ENCODE measurements at regions not wholly inside any gene's neighbourhood (a gene's known extent, or its start where the extent isn't known, plus 50 kb on each side); places are given as distances from the start of the nearest gene placed in this dataset.

GRCh38 chr12:41932470-41932991 lies 212.1 kb downstream of the GXYLT1 start:
- DNase-seq (ENCODE audit: low read depth), result peak; percentile 57

- no peak for DNase-seq (ENCODE audit: low read depth)
Observed at GRCh38 chr12:41930866-41931437, 213.7 kb downstream of the GXYLT1 start.

DNA sequence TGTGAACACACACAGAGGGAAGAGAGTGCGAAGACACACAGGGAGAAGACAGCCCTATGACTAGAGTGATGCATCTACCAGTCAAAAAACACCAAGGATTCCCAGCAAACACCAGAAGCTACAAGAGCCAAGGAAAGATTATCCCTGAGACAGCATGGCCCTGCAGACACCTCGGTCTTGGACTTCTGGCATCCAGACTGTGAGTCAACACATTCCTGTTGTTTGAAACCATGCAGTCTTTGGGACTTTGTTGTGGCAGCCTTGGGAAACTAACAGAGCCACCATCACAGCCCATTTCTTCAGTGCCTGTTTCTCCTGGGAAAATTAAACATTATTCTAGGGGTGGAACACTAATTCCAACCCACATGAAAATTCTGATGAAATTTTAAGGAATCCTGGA lies 220.6 kb downstream of the GXYLT1 start:
- DNase-seq (ENCODE audit: low read depth), result peak; percentile 30

DNA sequence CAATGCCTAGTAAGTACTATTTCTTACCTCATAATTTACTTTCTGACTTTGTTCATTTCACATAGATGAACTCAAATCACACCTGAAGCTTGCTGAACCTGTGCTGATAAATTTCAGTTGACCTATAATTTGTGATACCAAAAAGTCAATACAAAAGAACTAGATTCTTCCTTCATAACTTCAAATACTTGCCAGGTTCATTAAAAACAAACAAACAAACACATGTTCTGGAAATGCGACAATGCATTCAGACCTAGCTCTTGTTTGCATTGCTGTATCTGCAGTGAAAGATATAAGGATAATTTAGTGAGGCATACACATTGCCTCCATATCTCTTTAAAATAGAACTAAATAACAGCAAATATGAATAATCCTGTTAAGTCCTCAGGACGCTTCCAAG lies 221.3 kb downstream of the GXYLT1 start:
- no peak for DNase-seq (ENCODE audit: low read depth)

GRCh38 chr12:41920355-41920754 lies 224.3 kb downstream of the GXYLT1 start:
- no peak for DNase-seq (ENCODE audit: low read depth)

DNA sequence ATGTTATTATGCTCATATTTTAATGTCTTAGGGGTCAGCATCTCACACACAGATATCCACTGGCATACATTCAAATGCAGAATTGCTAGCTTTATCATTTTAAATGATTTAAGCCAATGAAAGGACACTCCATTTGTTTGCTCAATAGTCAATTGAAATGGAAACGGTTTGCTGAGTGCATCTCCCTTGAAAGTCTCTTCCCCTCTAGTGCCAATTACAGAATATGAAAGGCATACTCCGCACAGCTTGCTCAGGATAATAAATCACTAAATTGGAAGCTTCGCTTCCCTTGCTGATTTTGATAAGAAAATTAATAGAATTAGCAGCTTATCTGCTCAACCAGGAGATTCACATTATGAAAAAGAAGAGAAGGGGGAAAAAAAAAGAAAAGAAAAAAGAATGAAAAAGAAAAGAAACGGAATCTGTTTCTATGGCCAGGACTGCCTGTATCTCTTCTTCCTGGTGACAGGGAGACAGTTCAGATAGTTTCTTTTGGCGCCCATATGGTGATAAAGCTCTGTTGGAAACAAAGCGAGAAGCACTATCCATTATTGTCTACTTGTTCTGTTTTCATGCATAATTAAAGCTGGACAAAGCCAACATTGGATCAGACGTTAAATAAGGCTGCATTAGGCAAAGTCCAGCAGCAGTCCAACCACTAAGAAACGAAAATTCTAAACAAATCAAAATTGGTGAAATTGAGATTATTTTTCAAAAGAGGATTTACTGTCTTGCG lies 225.0 kb downstream of the GXYLT1 start:
- DNase-seq (ENCODE audit: low read depth), result no peak

- DNase-seq (ENCODE audit: low read depth), result no peak
Observed at GRCh38 chr12:41919048-41919447, 225.6 kb downstream of the GXYLT1 start.

- DNase-seq (ENCODE audit: low read depth), result peak; percentile 22
Observed at GRCh38 chr12:41917938-41918341, 226.7 kb downstream of the GXYLT1 start.

GRCh38 chr12:41917181-41917580 lies 227.5 kb downstream of the GXYLT1 start:
- no peak for DNase-seq (ENCODE audit: low read depth)

DNA sequence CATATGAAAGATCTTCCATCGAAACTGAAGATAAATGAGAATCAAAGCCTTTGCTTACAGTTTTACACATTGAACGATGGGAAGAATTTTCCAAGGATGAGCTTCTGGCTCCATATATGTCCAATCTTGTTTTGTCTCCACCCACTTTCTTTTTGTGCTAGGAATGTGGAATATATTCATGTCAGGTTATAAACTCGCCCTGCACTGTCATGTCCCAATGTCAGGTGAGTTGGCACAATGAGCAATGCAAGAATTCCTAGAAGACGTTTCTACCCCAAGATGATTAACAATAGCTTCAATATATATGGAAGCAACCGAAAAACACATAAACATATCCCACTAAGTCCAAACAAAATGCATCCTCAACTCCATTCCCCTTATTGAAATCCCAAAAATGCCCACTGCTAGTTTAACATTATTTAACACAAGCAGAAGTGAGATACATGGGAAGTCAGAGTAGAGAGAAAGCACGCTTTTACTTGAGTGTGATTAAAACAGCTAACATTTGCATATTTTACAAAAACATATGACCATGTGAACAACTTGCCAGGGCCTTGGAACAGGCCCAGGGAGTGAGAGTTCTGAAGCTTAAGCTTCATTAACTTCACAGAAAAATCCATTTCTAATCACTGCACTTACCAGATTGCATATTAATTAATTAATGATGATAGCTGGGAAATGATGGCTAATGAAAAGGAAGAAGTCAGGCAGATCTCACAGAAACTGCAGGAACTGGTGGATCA lies 233.9 kb downstream of the GXYLT1 start:
- peak; percentile 6 for DNase-seq (ENCODE audit: low read depth)

- no peak for DNase-seq (ENCODE audit: low read depth)
Observed at GRCh38 chr12:41908206-41908605, 236.5 kb downstream of the GXYLT1 start.

DNA sequence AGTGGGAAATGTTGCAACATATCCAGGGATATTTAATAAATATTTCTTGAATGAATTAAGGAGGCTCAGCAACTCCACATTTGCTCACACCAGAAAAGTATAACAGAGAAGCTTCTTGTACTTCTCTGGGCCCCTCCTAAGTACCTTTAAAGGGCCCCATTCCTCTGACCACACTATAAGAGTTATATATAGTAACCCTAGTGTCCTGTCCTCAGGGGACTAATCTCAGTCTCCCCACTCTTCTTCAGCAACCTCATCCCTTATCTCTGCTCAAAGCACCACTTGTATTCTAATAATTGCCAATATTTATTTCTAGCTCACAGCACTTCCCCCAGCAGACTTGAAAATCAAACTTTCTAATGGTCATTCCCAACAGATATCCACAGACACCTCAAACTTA lies 237.1 kb downstream of the GXYLT1 start:
- no peak for DNase-seq (ENCODE audit: low read depth)

DNA sequence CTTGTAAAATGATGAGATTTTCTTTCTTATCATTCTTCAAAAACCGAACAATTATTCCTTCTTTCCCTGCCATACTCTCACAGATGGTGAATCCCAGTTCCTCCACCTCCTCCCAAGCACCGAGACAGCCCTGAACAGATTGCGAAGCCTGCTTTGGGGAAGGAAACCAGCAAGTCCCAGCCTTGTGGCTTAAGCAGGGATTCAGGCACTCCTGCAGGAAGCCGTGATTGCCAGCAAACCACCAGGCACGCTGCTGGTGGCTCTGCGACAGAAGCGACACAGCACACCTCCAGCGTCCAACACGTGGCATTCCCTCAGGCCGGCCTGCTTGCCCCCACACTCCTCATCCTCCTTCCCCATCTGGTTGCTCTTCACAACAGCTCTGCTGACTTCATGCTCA lies 237.7 kb downstream of the GXYLT1 start:
- no peak for DNase-seq (ENCODE audit: low read depth)

DNA sequence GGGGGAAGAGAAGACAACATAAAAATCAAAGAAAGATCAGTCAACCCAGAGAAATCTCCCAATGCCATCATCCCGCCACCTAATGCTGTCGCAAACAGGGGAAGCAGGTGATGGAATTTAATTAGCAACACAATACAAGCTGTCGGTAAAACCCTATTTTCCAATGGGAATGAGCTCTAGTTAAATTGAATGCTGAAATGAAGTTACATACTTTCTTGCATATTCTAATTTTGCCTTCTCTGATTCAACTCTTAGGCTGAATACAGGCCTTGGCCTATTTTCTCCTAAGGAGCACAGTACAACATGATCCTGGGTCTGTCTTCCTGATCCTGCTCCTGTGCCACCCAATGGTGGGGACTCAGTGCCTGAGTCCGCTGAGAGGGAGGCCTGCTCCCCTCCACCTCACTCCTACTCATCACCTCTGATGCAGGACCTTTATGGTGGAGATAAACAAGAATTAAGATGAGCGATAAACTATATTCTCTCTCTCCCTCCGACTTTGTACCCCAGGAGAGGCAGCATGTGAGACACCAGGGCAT lies 238.8 kb downstream of the GXYLT1 start:
- DNase-seq (ENCODE audit: low read depth), result no peak

GRCh38 chr12:41905073-41905758 lies 239.5 kb downstream of the GXYLT1 start:
- peak; percentile 26 for DNase-seq (ENCODE audit: low read depth)

GRCh38 chr12:41904041-41904440 lies 240.6 kb downstream of the GXYLT1 start:
- DNase-seq (ENCODE audit: low read depth), result no peak

DNA sequence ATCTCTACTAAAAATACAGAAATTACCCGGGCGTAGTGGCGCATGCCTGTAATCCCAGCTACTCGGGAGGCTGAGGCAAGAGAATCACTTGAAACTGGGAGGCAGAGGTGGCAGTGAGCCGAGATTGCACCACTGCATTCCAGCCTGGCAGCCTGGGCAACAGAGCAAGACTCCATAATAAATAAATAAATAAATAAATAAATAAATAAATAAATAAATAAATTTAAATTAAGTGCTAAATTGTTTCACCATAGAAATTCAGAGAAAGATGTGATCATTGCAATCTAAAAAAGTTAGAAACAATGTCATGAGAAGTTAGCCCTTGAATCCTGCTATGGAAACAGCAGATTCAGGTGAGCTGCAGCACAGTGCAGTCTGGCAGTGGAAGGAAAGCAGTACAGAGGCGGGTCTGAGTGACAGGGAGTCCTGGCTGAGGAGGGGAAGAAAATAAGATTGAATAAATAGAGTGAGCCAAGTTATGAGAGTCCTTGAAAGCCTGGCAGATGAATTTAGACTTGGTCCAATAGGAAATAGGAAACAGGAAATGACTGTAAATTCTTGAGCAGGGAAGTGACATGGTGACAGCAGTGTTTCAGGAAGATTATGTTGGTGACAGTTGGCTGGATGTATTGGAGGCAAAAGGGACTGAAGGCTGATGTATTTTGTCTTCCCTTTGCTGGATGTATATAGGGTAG lies 241.5 kb downstream of the GXYLT1 start:
- no peak for DNase-seq (ENCODE audit: low read depth)

DNA sequence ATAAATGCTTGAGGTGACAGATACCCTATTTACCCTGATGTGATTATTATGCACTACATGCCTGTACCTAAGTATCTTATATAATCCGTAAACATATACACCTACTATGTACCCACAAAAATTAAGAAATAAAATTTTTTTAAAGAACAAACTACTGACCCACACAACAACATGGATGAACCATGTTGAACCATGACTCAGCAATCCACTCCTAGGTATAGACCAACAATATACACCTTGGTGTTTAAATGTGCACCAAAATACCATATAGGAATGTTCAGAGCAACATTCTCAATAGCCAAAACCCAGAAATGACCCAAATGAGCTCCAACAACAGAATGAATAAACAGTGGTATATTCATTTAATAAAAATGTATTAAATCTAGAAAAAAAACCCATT lies 245.1 kb downstream of the GXYLT1 start:
- no peak for DNase-seq (ENCODE audit: low read depth)

DNA sequence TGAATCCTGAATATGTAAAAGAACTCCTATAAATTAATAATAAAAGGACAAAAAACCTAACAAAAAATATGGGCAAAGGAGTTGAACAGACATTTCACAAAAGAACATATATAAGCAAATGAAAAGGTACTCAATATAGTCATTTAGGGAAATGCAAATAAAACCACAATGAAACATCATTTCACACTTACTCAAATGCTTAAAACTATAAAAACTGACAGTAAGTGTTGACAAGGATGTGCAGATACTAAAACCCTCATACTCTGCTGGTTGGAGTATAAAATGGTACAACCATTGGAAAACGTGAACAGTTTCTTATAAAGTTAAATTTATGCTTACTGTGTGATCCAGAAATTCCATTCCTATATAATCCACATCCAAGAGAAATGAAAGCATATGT lies 247.1 kb downstream of the GXYLT1 start:
- DNase-seq (ENCODE audit: low read depth), result no peak

DNA sequence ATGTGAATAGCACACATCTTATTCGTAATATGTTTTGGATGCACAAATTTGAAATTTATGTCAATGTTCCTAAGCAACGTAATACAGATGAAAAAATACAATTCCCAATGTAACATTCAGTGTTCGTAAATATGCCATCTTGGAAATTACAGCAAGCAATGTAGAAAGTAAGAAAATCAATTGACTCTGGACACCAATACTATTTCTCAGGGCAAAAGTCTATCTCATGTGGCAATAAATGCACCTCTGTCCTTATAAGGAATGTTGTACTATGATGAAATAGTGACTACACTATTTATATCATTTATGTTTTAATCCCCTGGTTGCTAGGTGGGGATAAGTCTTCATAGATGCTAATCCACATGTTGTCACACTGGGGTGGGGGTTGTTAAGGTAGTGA lies 251.2 kb downstream of the GXYLT1 start:
- DNase-seq (ENCODE audit: low read depth), result no peak

DNA sequence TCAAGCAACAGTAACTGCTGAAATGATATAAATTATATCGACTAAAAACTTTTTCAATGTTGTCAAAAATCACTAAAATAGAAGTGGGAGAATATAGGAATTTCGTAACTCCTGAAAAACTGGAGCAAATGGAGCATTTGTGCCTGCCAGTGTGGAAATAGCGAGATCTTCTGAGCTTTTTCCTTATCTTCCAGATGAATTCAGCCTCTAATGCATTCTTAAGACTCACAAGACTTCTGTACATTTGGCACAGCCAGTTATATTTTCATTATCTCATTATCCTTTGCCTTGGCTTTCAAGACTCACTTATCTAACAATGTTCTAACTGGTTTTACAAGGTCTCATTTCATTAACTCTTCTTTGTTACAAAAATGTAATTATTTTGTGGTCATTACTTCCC lies 252.4 kb downstream of the GXYLT1 start:
- DNase-seq (ENCODE audit: low read depth), result no peak
